GM12878 (cell line): ENCODE measurements at regions not wholly inside any gene's neighbourhood (a gene's known extent, or its start where the extent isn't known, plus 50 kb on each side); places are given as distances from the start of the nearest gene placed in this dataset.

Source experiments
- ATAC-seq: fragments of 200-7000 bp; cut with Tn5 transposase; 3 replicates; pipeline ENCODE4 v1.9.1; 2020; ENCODE audit warnings: mild to moderate bottlenecking, moderate library complexity
- BruUV-seq: library from RNA; stranded (reverse); fragments of 400-500 nt; replicated peaks from 2 replicates; lab custom pipeline; 2021; lab: Mats Ljungman, UMichigan
- CTCF ChIA-PET: fragments of 300-600 bp; sonication (Branson Sonifier 250); formaldehyde crosslinking; extraction: SDS; loops from one replicate; lab custom pipeline; 2021; ENCODE audit warnings: inconsistent platforms; lab: Yijun Ruan, JAX
- POLR2A ChIA-PET: fragments of 350-600 bp; formaldehyde crosslinking; extraction: SDS; loops from one replicate; lab custom pipeline; 2021; ENCODE audit warnings: inconsistent platforms; lab: Charles Lee
- RAD21 ChIA-PET: fragments of 300-600 bp; sonication (Branson Sonifier 250); formaldehyde crosslinking; loops from one replicate; lab custom pipeline; 2023; ENCODE audit warnings: antibody characterized with exemption; ENCODE audit not compliant: unreplicated experiment; lab: Charles Lee
- SMC1A ChIA-PET: fragments of 300-600 bp; sonication (Branson Sonifier 250); formaldehyde crosslinking; loops from one replicate; lab custom pipeline; 2023; ENCODE audit not compliant: unreplicated experiment, uncharacterized antibody; lab: Charles Lee
- DNase-seq: peaks from one replicate; pipeline ENCODE4 v3.0.0-alpha.2; 2011; ENCODE audit warnings: low read depth, low spot score
- FAIRE-seq: peaks from 3 replicates; lab custom pipeline; 2011; peaks lifted over from hg19 to GRCh38; lab: Jason Lieb, UNC
- H2AFZ ChIP-seq: 2 replicates; pipeline ENCODE4 v1.6.0; 2011; ENCODE audit warnings: low read depth, low read length, control low read depth; ENCODE audit not compliant: control insufficient read depth
- H3K27ac ChIP-seq: 2 replicates; pipeline ENCODE4 v1.5.1; 2011; ENCODE audit warnings: control low read depth; ENCODE audit not compliant: control insufficient read depth, insufficient read depth
- H3K27me3 ChIP-seq, 2 experiments: replicated peaks in 1 of 2; 2 replicates each; pipeline versions ENCODE4 v1.6.0 to v1.6.1; 2011; ENCODE audit warnings: low read length in 1 of 2; ENCODE audit not compliant: control insufficient read depth in 2 of 2, insufficient read depth in 2 of 2
- H3K36me3 ChIP-seq, 2 experiments: 2 replicates each; pipeline ENCODE4 v1.5.1; 2011; ENCODE audit warnings: low read length in 1 of 2; ENCODE audit not compliant: control insufficient read depth in 2 of 2, insufficient read depth in 2 of 2
- H3K4me1 ChIP-seq: 2 replicates; pipeline ENCODE4 v1.6.1; 2011; ENCODE audit warnings: mild to moderate bottlenecking, low read length, moderate library complexity, mixed read lengths; ENCODE audit not compliant: control insufficient read depth, insufficient read depth
- H3K4me2 ChIP-seq: 2 replicates; pipeline ENCODE4 v1.6.0; 2011; ENCODE audit warnings: control low read depth; ENCODE audit not compliant: control insufficient read depth, insufficient read depth
- H3K4me3 ChIP-seq: fragments of 200-600 bp; sonication (generic); 2 replicates; pipeline ENCODE4 v1.5.1; 2016
- H3K79me2 ChIP-seq: 2 replicates; pipeline ENCODE4 v1.6.0; 2011; ENCODE audit warnings: low read length; ENCODE audit not compliant: control insufficient read depth, insufficient read depth
- H3K9ac ChIP-seq: 2 replicates; pipeline ENCODE4 v1.8.0; 2011; ENCODE audit warnings: low read length, control low read depth, mixed read lengths; ENCODE audit not compliant: control insufficient read depth, insufficient read depth
- H3K9me3 ChIP-seq: replicated peaks from 3 replicates; pipeline ENCODE4 v1.5.1; 2011; ENCODE audit warnings: mild to moderate bottlenecking, low read length; ENCODE audit not compliant: control insufficient read depth, insufficient read depth
- H4K20me1 ChIP-seq: 2 replicates; pipeline ENCODE4 v1.6.0; 2011; ENCODE audit not compliant: control insufficient read depth, insufficient read depth
- BCL3 ChIP-seq: IDR thresholded peaks from 2 replicates; pipeline ENCODE4 v1.6.1; 2011; ENCODE audit warnings: borderline replicate concordance, low read depth, mild to moderate bottlenecking, moderate library complexity, low read length; ENCODE audit not compliant: insufficient read depth, poor library complexity, severe bottlenecking
- FOXM1 ChIP-seq: IDR thresholded peaks from 2 replicates; pipeline ENCODE4 v1.6.1; 2012; ENCODE audit warnings: low read depth, mild to moderate bottlenecking, inconsistent platforms, low read length, moderate library complexity
- HDAC2 ChIP-seq: fragments of 200-600 bp; sonication (generic); IDR thresholded peaks from 2 replicates; pipeline ENCODE4 v1.6.1; 2017
- MAX ChIP-seq: IDR thresholded peaks from 2 replicates; pipeline ENCODE4 v1.6.1; 2012; ENCODE audit warnings: low read depth, low read length, improper control_type of control experiment
- MYC ChIP-seq: IDR thresholded peaks from 2 replicates; pipeline ENCODE4 v1.6.1; 2011; ENCODE audit warnings: mild to moderate bottlenecking, low read length, moderate library complexity, inconsistent platforms; ENCODE audit not compliant: insufficient read depth, insufficient replicate concordance, insufficient read length, severe bottlenecking
- NBN ChIP-seq: fragments of 450-650 bp; IDR thresholded peaks from 2 replicates; pipeline ENCODE4 v1.6.1; 2016
- NFXL1 ChIP-seq: fragments of 450-650 bp; IDR thresholded peaks from 2 replicates; pipeline ENCODE4 v1.6.1; 2017; ENCODE audit warnings: antibody characterized with exemption, mild to moderate bottlenecking, borderline replicate concordance
- NKRF ChIP-seq: fragments of 450-650 bp; conservative IDR thresholded peaks from 2 replicates; pipeline ENCODE4 v1.6.1; 2017; ENCODE audit warnings: mild to moderate bottlenecking, moderate library complexity
- NR2C2 ChIP-seq: IDR thresholded peaks from 2 replicates; pipeline ENCODE4 v1.6.1; 2011; ENCODE audit warnings: borderline replicate concordance, low read depth; ENCODE audit not compliant: control insufficient read depth, insufficient read length
- NRF1 ChIP-seq: conservative IDR thresholded peaks from 2 replicates; pipeline ENCODE4 v1.6.1; 2011; ENCODE audit warnings: mild to moderate bottlenecking, low read depth, low read length, improper control_type of control experiment
- TARDBP ChIP-seq: IDR thresholded peaks from 2 replicates; pipeline ENCODE4 v1.6.1; 2016; ENCODE audit warnings: borderline replicate concordance
- ZBED1 ChIP-seq: IDR thresholded peaks from 2 replicates; pipeline ENCODE4 v1.6.1; 2016; ENCODE audit warnings: borderline replicate concordance
- ZZZ3 ChIP-seq: IDR thresholded peaks from 2 replicates; pipeline ENCODE4 v1.6.1; 2011; ENCODE audit warnings: low read depth; ENCODE audit not compliant: control insufficient read depth, insufficient read length
- WGBS: methylation state at CpG from one replicate; pipeline ENCODE4 v1.1.6; 2016; ENCODE audit warnings: low lambda C conversion rate; ENCODE audit not compliant: insufficient replicate concordance, insufficient coverage; ENCODE audit errors: missing lambda C conversion rate; 5-methylcytosine and 5-hydroxymethylcytosine counted together
- in situ Hi-C: fragments of 300-500 bp; cut with MboI; formaldehyde crosslinking; loops from 9 replicates; pipeline ENCODE4 v1.14.3; 2018; ENCODE audit warnings: mixed read lengths
- intact Hi-C: fragments of 100-400 bp; cut with micrococcal nuclease; formaldehyde crosslinking; loops from one replicate; pipeline ENCODE4 v1.14.2; 2022; ENCODE audit not compliant: unreplicated experiment

GRCh38 chr22:23500508-23501260, 79.4 kb downstream of the IGLL1 start:
- TF ChIP-seq NBN (no peak), NRF1 (no peak), FOXM1 (no peak), MAX (no peak), HDAC2 (no peak), MYC (no peak), ZZZ3 (no peak), TARDBP (no peak), NKRF (no peak), NFXL1 (no peak), ZBED1 (no peak), NR2C2 (no peak), BCL3 (no peak)
- FAIRE-seq = no peak
- intact Hi-C loops (no loop called here), in situ Hi-C loops (no loop called here)
- Histone ChIP-seq H3K79me2 (no peaks in the 10 kb centered on the region), H3K36me3 (no peaks in the 10 kb centered on the region), H3K9me3 (no peaks in the 10 kb centered on the region), H3K27ac (no peak overlapping the region), H2AFZ (no peak overlapping the region), H4K20me1 (no peaks in the 10 kb centered on the region), H3K9ac (no peak overlapping the region), H3K4me2 (no peak overlapping the region), H3K27me3 (no peaks in the 10 kb centered on the region; a peak in 1 of 4 replicates), H3K4me1 (no peaks in the 10 kb centered on the region), H3K4me3 (no peak overlapping the region)
- ChIA-PET SMC1A (no interaction called here), CTCF (no interaction called here), RAD21 (no interaction called here), POLR2A (no interaction called here)
- DNase-seq = no peak
- 20% methylated on average over 13 of the region's 13 CpGs for WGBS
- no peak for ATAC-seq
- BruUV-seq = no TSS peak
